NB4 (cell line): ENCODE measurements at regions not wholly inside any gene's neighbourhood (a gene's known extent, or its start where the extent isn't known, plus 50 kb on each side); places are given as distances from the start of the nearest gene placed in this dataset.

Source experiments
- CTCF ChIP-seq: IDR thresholded peaks from one replicate; pipeline ENCODE4 v1.5.1; 2012; ENCODE audit warnings: low read depth, low read length
- MAX ChIP-seq: IDR thresholded peaks from 2 replicates; pipeline ENCODE4 v1.6.1; 2011; ENCODE audit warnings: low read depth, low read length
- MYC ChIP-seq: IDR thresholded peaks from 2 replicates; pipeline ENCODE4 v1.6.1; 2011; ENCODE audit warnings: low read depth, low read length
- POLR2A ChIP-seq: IDR thresholded peaks from 2 replicates; pipeline ENCODE4 v1.6.1; 2011; ENCODE audit warnings: mild to moderate bottlenecking; ENCODE audit not compliant: insufficient read length; ENCODE audit errors: extremely low read depth

- TF ChIP-seq CTCF (no peak), POLR2A (no peak), MYC (no peak), MAX (no peak)
Measured at GRCh38 chr17:77706938-77707337, 251.6 kb upstream of the TNRC6C start.
